Psoas muscle (tissue), 7 donors: ENCODE measurements at regions not wholly inside any gene's neighbourhood (a gene's known extent, or its start where the extent isn't known, plus 50 kb on each side); places are given as distances from the start of the nearest gene placed in this dataset.
A peak's percentile ranks its signal among the peaks of the same experiment; 100 is the strongest.

ENCODE experiments used
- ATAC-seq, 4 donors: fragments of 200-7000 bp; cut with Tn5 transposase; one replicate each; pipeline ENCODE4 v1.9.1; 2020; ENCODE audit warnings: moderate library complexity in 3 of 4, mild to moderate bottlenecking in 2 of 4
- DNase-seq, 2 donors: peaks; one replicate each; pipeline ENCODE4 v3.0.0-alpha.2; 2020
- H3K27ac ChIP-seq: fragments of 200-600 bp; one replicate; pipeline ENCODE4 v1.8.0; 2022
- H3K27me3 ChIP-seq, 3 donors: fragments of 200-600 bp in 1 of 3; one replicate each; pipeline versions ENCODE4 v1.6.1 to v1.8.0; 2013 to 2022; ENCODE audit warnings: low read length in 2 of 3, mild to moderate bottlenecking in 2 of 3, moderate library complexity in 1 of 3; ENCODE audit not compliant: insufficient read depth in 3 of 3
- H3K36me3 ChIP-seq, 2 donors: fragments of 200-600 bp in 1 of 2; one replicate each; pipeline versions ENCODE4 v1.6.1 to v1.8.0; 2013 to 2022; ENCODE audit warnings: low read depth in 1 of 2, mild to moderate bottlenecking in 1 of 2, moderate library complexity in 1 of 2; ENCODE audit not compliant: insufficient read depth in 1 of 2
- H3K4me1 ChIP-seq: fragments of 200-600 bp; one replicate; pipeline ENCODE4 v1.8.0; 2022
- H3K4me3 ChIP-seq: fragments of 200-600 bp; one replicate; pipeline ENCODE4 v1.8.0; 2022; ENCODE audit warnings: mild to moderate bottlenecking
- H3K9me3 ChIP-seq: fragments of 200-600 bp; one replicate; pipeline ENCODE4 v1.8.0; 2022
- WGBS, 3 donors: extraction: QIAGEN DNeasy Blood & Tissue Kit; methylation state at CpG; one replicate each; pipeline versions ENCODE4 v1.1.6 to v1.1.7; 2013; 5-methylcytosine and 5-hydroxymethylcytosine counted together
- intact Hi-C, 2 donors: fragments of 100-400 bp; cut with DNase I; formaldehyde crosslinking; loops; one replicate each; pipeline versions ENCODE4 v1.11.0 to v1.14.2; 2022
- TF ChIP-seq, protein P1 (sequence below): fragments of 200-600 bp; IDR thresholded peaks from one replicate; pipeline ENCODE4 v1.8.0; 2022; ENCODE audit warnings: antibody characterized with exemption
- donor health status: healthy with polysubstance abuse.
- donor health status: DM: no; HTN: no; CAD: no; lungs with moderate emphysema.
- donor health status: Bipolar disorder and iron deficiency.
- donor health status: healthy.
- donor health status: DM: yes; HTN: yes; CAD: no.
- donor health status: DM: no; HTN: no; CAD: no.
- donor health status: DM: yes; HTN: yes; CAD: no.

DNA sequence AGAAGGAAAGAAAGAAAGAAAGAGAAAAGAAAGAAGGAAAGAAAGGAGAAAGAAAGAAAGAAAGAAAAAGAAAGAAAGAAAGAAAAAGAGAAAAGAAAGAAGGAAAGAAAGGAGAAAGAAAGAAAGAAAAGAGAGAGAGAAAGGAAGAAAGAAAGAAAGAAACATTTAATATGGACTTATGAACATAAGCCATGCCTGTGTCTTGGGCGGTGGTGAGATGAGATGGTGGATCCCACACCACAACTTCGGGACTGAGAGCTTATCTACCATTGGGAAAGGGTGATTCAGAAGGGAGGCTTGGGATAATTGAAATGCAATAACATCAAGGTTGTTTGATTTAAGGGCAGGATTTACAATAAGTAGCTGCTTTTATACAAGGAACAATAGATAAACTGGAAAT is 843.9 kb upstream of the AUTS2 start:
- no peak for ATAC-seq
- Histone ChIP-seq H3K4me3 (no peak overlapping the region), H3K4me1 (no peaks in the 10 kb centered on the region), H3K27me3 (no peaks in the 10 kb centered on the region), H3K27ac (no peak overlapping the region), H3K36me3 (no peaks in the 10 kb centered on the region), H3K9me3 (no peaks in the 10 kb centered on the region)
- TF ChIP-seq, protein P1, sequence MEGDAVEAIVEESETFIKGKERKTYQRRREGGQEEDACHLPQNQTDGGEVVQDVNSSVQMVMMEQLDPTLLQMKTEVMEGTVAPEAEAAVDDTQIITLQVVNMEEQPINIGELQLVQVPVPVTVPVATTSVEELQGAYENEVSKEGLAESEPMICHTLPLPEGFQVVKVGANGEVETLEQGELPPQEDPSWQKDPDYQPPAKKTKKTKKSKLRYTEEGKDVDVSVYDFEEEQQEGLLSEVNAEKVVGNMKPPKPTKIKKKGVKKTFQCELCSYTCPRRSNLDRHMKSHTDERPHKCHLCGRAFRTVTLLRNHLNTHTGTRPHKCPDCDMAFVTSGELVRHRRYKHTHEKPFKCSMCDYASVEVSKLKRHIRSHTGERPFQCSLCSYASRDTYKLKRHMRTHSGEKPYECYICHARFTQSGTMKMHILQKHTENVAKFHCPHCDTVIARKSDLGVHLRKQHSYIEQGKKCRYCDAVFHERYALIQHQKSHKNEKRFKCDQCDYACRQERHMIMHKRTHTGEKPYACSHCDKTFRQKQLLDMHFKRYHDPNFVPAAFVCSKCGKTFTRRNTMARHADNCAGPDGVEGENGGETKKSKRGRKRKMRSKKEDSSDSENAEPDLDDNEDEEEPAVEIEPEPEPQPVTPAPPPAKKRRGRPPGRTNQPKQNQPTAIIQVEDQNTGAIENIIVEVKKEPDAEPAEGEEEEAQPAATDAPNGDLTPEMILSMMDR, result no peak
- intact Hi-C loops, result no loop called here
- WGBS, 3 donors, result 92 to 96% (median 93%) methylated on average over 2 of the region's 2 CpGs
- no peak for DNase-seq

DNA sequence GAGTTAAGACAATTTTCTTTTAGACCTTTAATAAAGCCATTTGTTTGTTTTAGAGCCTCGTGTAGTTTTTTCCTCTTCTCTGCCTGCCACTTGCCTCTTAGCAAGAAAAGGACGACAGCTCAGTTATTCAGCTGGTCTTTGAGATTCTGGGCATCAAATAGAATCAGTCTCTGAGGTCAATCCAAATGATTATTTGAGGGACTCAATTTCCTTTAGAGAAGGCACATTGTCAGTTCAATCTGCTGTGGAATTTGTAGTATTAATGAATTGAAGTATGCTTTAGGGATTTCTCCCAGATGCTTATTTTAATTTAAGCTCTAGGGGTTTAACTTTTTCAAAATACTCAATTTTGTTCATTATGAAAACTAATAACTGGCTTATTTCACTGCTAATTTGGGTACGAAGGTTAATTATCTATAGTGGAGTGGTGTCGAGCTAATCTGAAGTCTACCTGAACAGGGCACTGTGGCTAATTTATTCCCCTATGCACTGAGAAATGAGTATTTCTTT is 841.2 kb upstream of the AUTS2 start:
- ATAC-seq, result no peak
- Histone ChIP-seq H3K36me3 (no peaks in the 10 kb centered on the region), H3K27me3 (peaks cover 0 to 1% (median 0%) of the 10 kb centered on the region in 3 donors), H3K4me1 (no peaks in the 10 kb centered on the region), H3K9me3 (no peaks in the 10 kb centered on the region), H3K27ac (no peak overlapping the region), H3K4me3 (no peak overlapping the region)
- no peak for DNase-seq
- intact Hi-C loops, result no loop called here
- TF ChIP-seq, protein P1, result no peak
- 69 to 77% (median 74%) methylated on average over 4 of the region's 4 CpGs for WGBS, 3 donors

GRCh38 chr7:68760556-68760955 is 837.7 kb upstream of the AUTS2 start:
- no peak overlapping the region for H3K4me3 ChIP-seq
- no peak overlapping the region for H3K27ac ChIP-seq
- intact Hi-C loops, result no loop called here
- TF ChIP-seq, protein P1, result no peak
- ATAC-seq (no peak), DNase-seq (no peak)
- H3K36me3 ChIP-seq, result no peaks in the 10 kb centered on the region
- peaks cover 0 to 5% (median 0%) of the 10 kb centered on the region in 3 donors for H3K27me3 ChIP-seq
- WGBS, 3 donors, result 51 to 67% (median 58%) methylated on average over 3 of the region's 3 CpGs
- H3K9me3 ChIP-seq, result peaks cover 9% of the 10 kb centered on the region
- no peaks in the 10 kb centered on the region for H3K4me1 ChIP-seq

GRCh38 chr7:68767462-68767861 is 830.8 kb upstream of the AUTS2 start:
- H3K4me1 ChIP-seq, result no peaks in the 10 kb centered on the region
- H3K4me3 ChIP-seq, result no peak overlapping the region
- 67 to 89% (median 79%) methylated on average over 4 of the region's 4 CpGs for WGBS, 3 donors
- intact Hi-C loops, result no loop called here
- no peak for ATAC-seq
- H3K9me3 ChIP-seq, result peaks cover 9% of the 10 kb centered on the region
- peaks cover 0 to 3% (median 1%) of the 10 kb centered on the region in 3 donors for H3K27me3 ChIP-seq
- DNase-seq, result no peak
- H3K36me3 ChIP-seq, result no peaks in the 10 kb centered on the region
- TF ChIP-seq, protein P1, result no peak
- H3K27ac ChIP-seq, result no peak overlapping the region

- intact Hi-C loops, result no loop called here
- DNase-seq (peak in 1 of 2 donors; percentile 28), ATAC-seq (no peak)
- H3K27me3 ChIP-seq, result peaks cover 0 to 3% (median 0%) of the 10 kb centered on the region in 3 donors
- H3K36me3 ChIP-seq, result no peaks in the 10 kb centered on the region
- TF ChIP-seq, protein P1, result no peak
- H3K27ac ChIP-seq, result no peak overlapping the region
- 11 to 12% (median 11%) methylated on average over 6 of the region's 6 CpGs for WGBS, 3 donors
- no peaks in the 10 kb centered on the region for H3K4me1 ChIP-seq
- no peaks in the 10 kb centered on the region for H3K9me3 ChIP-seq
- H3K4me3 ChIP-seq, result no peak overlapping the region
Measured at GRCh38 chr7:68770649-68771048, 827.6 kb upstream of the AUTS2 start.
